Activated naive CD8-positive, alpha-beta T cell treated with anti-CD3 and anti-CD28 coated beads, Interleukin-2, amount 10 ng/mL, durations not matched to agents 7 days and 5 days (primary cell): ENCODE measurements at regions not wholly inside any gene's neighbourhood (a gene's known extent, or its start where the extent isn't known, plus 50 kb on each side); places are given as distances from the start of the nearest gene placed in this dataset.
A peak's percentile ranks its signal among the peaks of the same experiment; 100 is the strongest.

ENCODE experiments used
- ATAC-seq: fragments of 150-1000 bp; cut with Tn5 transposase; one replicate; pipeline ENCODE4 v1.10.0; 2021; ENCODE audit warnings: low read depth, moderate library complexity
- POLR2A ChIA-PET: fragments of 350-600 bp; sonication (Branson Sonifier 250); formaldehyde crosslinking; loops from one replicate; lab custom pipeline; 2021; ENCODE audit warnings: antibody characterized with exemption; lab: Charles Lee
- DNase-seq: peaks from one replicate; pipeline ENCODE4 v3.0.0; 2021
- H3K27ac Mint-ChIP-seq: one replicate; pipeline ENCODE4 v1.8.0; 2022; ENCODE audit warnings: mild to moderate bottlenecking, mixed read lengths
- H3K27me3 Mint-ChIP-seq: one replicate; pipeline ENCODE4 v1.8.0; 2022; ENCODE audit warnings: mild to moderate bottlenecking, moderate library complexity, mixed read lengths
- H3K36me3 Mint-ChIP-seq: one replicate; pipeline ENCODE4 v1.8.0; 2021; ENCODE audit warnings: mild to moderate bottlenecking, mixed read lengths
- H3K4me1 Mint-ChIP-seq: one replicate; pipeline ENCODE4 v1.8.0; 2021; ENCODE audit warnings: mixed read lengths
- H3K4me3 Mint-ChIP-seq: one replicate; pipeline ENCODE4 v1.8.0; 2022; ENCODE audit warnings: mild to moderate bottlenecking, moderate library complexity, mixed read lengths
- H3K9me3 Mint-ChIP-seq: one replicate; pipeline ENCODE4 v1.8.0; 2021; ENCODE audit warnings: mixed read lengths

DNA sequence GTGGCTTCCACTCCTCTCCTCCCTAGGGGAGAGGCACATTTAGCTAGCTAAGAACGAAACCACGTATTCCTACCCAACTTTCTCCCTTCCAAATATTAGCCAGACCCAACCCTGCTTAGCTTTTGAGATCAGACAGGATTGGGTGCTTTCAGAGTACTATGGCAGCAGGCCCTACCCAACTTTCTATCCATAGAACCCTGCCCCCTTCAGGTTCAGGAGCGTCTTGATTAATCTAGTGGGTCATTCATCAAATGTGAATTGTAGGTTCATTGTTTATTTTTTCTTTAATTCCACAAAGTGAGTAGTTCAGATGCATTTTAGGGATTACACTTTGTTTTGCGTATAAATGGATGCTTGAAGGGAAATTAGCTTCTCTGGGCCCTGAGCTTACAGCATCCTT, 188.3 kb downstream of the MIB1 start:
- Mint-ChIP-seq H3K4me1 (no peaks in the 10 kb centered on the region), H3K9me3 (no peaks in the 10 kb centered on the region), H3K27me3 (peaks cover 9% of the 10 kb centered on the region), H3K27ac (no peak overlapping the region), H3K4me3 (no peak overlapping the region), H3K36me3 (no peaks in the 10 kb centered on the region)
- no peak for ATAC-seq
- POLR2A ChIA-PET, result no interaction called here
- DNase-seq, result no peak

DNA sequence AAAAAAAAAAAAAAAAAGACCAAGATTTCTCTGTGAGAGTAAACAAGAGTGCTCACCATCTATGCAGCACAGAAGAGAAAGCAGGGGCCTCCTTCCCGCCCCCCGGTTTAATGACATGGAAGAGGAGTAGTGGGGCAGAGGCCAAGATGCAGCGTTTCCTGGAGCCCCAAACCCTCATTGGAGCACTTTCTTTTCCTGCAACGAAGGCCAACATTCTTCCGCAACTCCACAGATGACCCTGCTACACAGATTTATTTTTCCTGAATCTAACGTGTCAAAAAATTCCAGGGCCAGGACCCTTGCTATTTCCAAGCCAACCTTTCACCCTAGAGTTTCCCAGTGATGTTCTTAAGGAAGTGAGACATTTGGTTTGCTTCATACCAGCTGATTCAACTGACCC, 189.6 kb downstream of the MIB1 start:
- DNase-seq (no peak), ATAC-seq (no peak)
- Mint-ChIP-seq H3K4me1 (no peaks in the 10 kb centered on the region), H3K4me3 (no peak overlapping the region), H3K27me3 (peaks cover 4% of the 10 kb centered on the region), H3K36me3 (no peaks in the 10 kb centered on the region), H3K27ac (no peak overlapping the region), H3K9me3 (no peaks in the 10 kb centered on the region)
- POLR2A ChIA-PET, result no interaction called here

DNA sequence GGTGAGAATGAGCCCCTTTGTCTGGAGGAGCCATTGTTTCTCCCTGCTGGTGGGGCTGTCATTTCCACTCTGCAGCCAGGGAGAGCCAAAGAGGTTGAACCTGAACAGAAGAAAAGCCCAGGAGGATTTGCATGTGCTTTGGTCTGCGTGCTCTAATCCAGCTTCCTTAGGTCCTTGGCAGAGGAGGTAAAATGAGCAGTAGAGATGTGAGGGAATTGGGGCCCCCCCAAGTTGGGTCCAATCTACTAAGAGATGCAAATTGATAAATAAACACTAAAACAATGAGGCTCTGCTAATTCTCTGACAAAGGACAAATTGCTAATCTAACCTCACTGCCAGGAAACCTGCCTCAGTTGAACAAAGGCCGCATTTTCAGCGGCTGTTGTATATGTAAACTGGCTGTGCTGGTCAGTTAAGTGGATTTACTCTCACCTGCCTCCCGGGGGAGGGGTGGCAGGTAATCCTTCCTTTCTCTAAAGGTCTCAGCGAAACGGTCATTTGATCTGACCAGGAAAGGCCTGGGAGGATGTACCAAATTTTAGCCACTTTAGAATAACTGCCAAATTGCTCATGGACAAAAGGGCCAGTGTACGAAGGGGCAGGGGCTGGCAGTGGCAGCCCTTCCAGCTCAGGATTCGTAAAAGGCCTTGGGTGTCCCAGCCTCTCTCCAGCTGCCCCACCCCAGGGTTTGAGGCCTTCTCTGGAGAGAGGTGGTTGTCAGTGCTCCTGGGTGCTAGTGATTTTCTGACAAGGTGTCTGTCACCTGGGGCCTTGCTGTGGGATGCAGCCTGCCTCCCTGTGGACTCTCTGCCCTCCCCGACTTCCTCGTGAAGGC, 193.6 kb downstream of the MIB1 start:
- POLR2A ChIA-PET, result no interaction called here
- no peak for DNase-seq
- Mint-ChIP-seq H3K36me3 (no peaks in the 10 kb centered on the region), H3K27me3 (peaks cover 3% of the 10 kb centered on the region), H3K4me1 (no peaks in the 10 kb centered on the region), H3K4me3 (no peak overlapping the region), H3K27ac (no peak overlapping the region), H3K9me3 (no peaks in the 10 kb centered on the region)
- ATAC-seq, result no peak

DNA sequence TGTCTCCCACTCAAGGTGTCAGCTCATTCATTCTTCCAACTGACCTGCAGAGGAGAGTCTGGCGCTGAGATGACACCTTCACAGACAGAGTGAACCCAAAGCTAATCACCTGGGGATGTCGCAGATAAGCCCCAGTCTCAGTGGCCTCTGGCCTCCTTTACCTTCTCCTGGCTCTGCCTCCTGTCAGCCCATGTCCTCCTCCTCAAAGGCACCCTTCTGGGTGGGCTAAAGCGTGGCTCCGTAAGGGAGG, 194.1 kb downstream of the MIB1 start:
- no peak overlapping the region for H3K4me3 Mint-ChIP-seq
- peaks cover 5% of the 10 kb centered on the region for H3K27me3 Mint-ChIP-seq
- DNase-seq, result no peak
- POLR2A ChIA-PET, result no interaction called here
- H3K9me3 Mint-ChIP-seq, result no peaks in the 10 kb centered on the region
- H3K27ac Mint-ChIP-seq, result no peak overlapping the region
- ATAC-seq, result no peak
- no peaks in the 10 kb centered on the region for H3K4me1 Mint-ChIP-seq
- H3K36me3 Mint-ChIP-seq, result no peaks in the 10 kb centered on the region

DNA sequence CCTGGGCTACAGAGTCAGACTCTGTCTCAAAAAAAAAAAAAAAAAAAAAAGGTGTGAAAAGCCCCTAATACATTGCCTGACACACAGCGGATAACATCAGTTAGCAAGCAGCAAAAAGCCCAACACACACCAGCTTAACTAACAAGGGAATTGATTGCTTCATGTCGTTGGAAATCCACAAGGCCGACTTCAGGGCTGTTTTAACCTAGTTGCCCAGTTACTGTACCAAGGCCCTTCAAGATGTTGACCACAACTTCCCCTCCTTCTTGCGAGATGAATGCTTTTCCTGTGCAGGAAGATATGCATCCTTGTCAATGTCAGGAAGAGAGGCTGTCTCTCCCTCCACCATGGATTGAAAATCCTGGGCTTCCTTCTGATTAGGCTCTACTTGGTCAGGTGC, 202.9 kb downstream of the MIB1 start:
- ATAC-seq (no peak), DNase-seq (no peak)
- POLR2A ChIA-PET, result no interaction called here
- H3K27ac Mint-ChIP-seq, result no peak overlapping the region
- H3K9me3 Mint-ChIP-seq, result no peaks in the 10 kb centered on the region
- H3K4me1 Mint-ChIP-seq, result no peaks in the 10 kb centered on the region
- peaks cover 1% of the 10 kb centered on the region for H3K27me3 Mint-ChIP-seq
- no peak overlapping the region for H3K4me3 Mint-ChIP-seq
- no peaks in the 10 kb centered on the region for H3K36me3 Mint-ChIP-seq

DNA sequence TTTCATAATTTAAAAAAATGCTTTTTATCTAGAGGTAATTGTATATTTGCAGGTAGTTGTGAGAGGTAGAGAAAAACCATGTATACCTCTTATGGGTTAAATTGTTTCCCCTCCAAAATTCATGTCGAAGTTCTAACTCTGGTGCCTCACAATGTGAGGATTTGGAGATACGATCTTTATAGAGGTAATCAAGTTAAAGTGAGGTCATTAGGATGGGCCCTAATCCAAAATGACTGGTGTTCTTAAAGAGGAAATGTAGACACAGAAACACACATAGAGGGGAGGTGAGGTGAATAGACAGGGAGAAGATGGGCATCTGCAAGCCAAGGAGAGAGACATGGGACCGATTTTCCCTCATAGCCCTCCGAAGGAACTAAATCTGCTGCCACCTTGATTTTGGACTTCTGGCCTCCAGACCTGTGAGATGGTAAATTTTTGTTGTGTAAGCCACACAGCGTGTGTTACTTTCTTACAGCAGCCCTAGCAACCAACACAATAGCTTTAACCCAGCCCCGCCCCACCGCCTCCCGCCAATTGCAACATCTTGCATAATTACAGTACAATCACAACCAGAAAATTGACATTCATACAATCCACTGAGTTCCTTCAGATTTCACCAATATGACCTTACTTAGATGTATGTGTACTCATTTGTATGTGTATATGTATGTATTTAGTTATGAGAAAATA, 208.9 kb downstream of the MIB1 start:
- Mint-ChIP-seq H3K27ac (no peak overlapping the region), H3K36me3 (no peaks in the 10 kb centered on the region), H3K9me3 (no peaks in the 10 kb centered on the region), H3K4me3 (no peak overlapping the region), H3K27me3 (peaks cover 18% of the 10 kb centered on the region), H3K4me1 (no peaks in the 10 kb centered on the region)
- ATAC-seq (no peak), DNase-seq (no peak)
- POLR2A ChIA-PET, result no interaction called here

DNA sequence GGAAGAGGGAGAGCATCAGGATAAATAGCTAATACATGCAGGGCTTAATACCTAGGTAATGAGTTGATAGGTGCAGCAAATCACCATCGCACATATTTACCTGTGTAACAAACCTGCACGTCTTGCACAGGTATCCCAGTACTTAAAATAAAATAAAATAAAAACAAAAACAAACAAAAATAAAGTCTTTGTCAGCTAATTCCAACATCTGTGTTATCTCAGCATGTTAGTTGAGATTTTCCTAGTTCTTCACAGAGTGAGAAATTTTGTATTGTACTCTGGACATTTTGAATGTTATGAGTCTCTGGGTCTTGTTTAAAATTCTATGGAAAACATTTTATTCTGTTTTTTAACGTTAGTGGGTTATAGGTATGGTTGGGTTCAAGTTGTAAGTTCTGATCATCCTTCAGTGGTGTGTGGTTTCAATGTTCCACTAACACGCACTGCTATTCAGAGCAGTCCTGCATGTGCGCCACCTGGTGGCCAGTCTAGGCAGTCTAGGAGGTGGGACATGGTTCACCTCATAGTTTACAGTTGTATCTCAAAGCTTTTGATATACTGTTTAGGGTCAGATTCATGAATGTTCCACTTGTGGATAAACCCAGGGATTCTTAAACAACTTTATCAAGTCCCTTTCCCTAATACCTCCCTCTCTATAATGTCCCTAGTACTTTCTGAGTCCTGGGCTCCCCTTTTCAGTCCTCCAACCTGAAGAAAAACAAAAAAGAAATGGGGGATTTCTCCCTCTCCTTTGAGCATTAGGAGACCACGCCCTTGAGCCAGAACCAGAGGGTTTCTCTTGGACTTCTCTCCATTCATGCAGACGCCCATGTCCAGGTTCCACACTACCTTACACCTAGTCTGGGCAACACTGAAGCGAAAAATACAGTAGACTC, 213.4 kb upstream of the GATA6 start:
- Mint-ChIP-seq H3K27ac (no peak overlapping the region), H3K36me3 (no peaks in the 10 kb centered on the region), H3K4me3 (no peak overlapping the region), H3K9me3 (no peaks in the 10 kb centered on the region), H3K27me3 (peaks cover 24% of the 10 kb centered on the region), H3K4me1 (peaks cover 2% of the 10 kb centered on the region)
- POLR2A ChIA-PET, result no interaction called here
- peak; percentile 90 for ATAC-seq
- peak; percentile 79 for DNase-seq

DNA sequence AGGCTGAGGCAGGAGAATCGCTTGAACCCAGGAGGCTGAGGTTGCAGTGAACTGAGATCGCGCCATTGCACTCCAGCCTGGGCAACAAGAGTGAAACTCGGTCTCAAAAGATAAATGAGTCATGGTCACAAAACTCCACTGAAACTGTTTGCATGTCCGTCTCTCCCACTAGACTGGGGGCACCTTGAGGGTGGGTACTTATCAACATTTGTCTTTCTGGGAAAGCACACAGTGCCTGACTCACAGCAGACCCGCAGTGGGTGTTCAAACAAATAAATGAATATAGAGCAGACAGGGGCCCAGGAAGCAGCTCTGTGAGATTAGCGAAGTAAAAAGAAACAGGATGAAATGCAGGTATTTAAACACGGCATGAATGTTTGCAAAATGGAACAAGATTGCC, 211.1 kb upstream of the GATA6 start:
- ATAC-seq (no peak), DNase-seq (no peak)
- no peaks in the 10 kb centered on the region for H3K9me3 Mint-ChIP-seq
- no peaks in the 10 kb centered on the region for H3K36me3 Mint-ChIP-seq
- POLR2A ChIA-PET, result no interaction called here
- H3K27me3 Mint-ChIP-seq, result peaks cover 19% of the 10 kb centered on the region
- no peak overlapping the region for H3K4me3 Mint-ChIP-seq
- H3K27ac Mint-ChIP-seq, result no peak overlapping the region
- H3K4me1 Mint-ChIP-seq, result peaks cover 2% of the 10 kb centered on the region

DNA sequence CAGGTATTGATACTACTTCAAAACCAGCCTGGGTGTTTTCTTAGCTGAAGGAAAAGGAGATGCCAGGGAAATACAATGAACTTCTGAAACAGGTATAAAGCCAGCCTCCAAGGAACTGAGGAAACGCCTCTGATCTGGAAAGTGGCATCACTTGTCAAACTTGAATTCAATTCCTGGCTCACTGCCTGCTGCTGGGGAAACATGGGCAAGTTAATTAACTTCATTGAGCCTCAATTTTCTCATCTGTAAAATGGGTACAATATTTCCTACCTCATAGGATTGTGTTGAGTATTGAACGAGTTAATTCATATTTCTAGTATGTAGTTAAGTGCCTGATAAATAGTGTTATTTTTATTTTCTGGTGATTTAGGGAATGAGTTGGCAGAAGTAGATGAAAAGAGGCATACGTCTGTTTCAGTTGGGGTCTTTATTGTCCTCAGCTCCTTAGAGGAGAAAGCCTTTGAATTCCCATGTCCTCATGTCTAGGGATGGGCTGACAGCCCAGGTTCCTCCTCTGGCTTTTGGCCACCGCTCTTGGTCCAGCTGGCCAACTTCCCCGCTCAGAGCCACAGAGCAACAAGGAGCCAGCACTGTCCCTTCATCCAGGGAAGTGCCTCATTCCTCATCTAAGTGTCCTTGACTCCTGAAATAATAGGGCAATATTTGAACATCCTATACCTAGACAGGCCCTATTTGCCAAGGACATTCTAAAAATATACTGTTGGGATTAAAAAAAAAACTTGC, 210.5 kb upstream of the GATA6 start:
- no peak for DNase-seq
- Mint-ChIP-seq H3K36me3 (no peaks in the 10 kb centered on the region), H3K27me3 (peaks cover 18% of the 10 kb centered on the region), H3K9me3 (no peaks in the 10 kb centered on the region), H3K4me1 (peaks cover 2% of the 10 kb centered on the region), H3K27ac (no peak overlapping the region), H3K4me3 (no peak overlapping the region)
- POLR2A ChIA-PET, result no interaction called here
- ATAC-seq, result no peak

DNA sequence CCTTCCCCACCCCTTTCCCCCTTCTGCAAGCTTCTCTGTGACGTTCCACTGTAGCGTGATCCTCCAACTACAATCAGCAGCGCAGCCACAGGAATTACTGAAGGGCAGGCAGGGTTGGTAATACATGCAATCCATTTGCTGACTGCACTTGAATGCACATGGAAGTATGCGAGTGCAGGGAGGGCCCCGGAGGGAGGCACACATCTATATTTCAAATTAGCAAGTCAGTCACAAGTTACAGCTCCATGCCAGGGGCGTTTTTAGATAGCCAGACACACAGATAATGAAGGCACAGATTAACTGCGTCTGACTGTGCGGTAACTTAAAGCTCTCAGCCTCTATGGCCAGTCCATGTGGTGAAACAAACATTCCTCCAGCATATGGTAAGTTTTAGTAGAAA, 209.2 kb upstream of the GATA6 start:
- no peak overlapping the region for H3K4me3 Mint-ChIP-seq
- peaks cover 2% of the 10 kb centered on the region for H3K4me1 Mint-ChIP-seq
- no peak for ATAC-seq

DNA sequence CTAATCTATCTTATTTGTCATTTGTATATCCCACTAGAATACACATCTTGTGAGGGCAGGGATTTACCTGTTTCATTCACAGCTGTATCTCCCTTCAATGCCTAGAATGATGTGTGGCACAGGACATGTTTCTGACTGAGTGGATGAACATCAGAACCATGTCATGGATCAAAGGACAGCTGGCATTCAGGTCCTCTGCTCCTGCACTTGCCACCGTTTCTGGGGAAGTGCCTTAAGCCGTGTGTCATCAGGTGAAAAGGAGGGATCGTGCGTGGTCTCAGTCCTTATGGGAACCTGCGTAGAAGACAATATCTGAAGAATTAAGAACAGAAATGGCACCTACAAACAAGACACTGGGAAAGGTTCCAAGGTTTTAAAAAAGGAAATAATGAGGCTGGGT, 206.1 kb upstream of the GATA6 start:
- ATAC-seq, result no peak
- peaks cover under 1% of the 10 kb centered on the region for H3K27me3 Mint-ChIP-seq

More for the DNA sequence above, 209.2 kb upstream of the GATA6 start:
- Mint-ChIP-seq H3K27ac (no peak overlapping the region), H3K27me3 (peaks cover 8% of the 10 kb centered on the region), H3K9me3 (no peaks in the 10 kb centered on the region), H3K36me3 (no peaks in the 10 kb centered on the region)
- no peak for DNase-seq
- POLR2A ChIA-PET, result no interaction called here

DNA sequence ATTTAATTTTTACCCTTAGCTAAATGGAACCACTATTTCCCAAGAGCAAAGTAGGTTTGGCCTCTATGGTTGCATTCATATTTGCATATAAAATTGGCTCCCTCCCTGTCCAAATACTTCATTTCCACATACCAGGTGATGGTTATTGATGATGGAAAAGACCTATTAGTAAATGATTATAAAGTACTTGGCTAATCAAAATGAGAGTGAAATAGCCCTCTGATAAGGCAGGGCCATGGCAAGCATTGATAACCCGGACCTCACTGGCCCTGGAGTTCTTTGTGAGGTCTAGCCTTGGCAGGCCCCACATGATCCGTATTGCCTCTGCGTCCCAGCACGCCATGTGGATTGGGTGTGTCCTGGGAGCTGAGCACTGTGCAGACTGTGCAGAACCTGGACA, 201.1 kb upstream of the GATA6 start:
- POLR2A ChIA-PET, result no interaction called here
- ATAC-seq (no peak), DNase-seq (no peak)
- peaks cover 2% of the 10 kb centered on the region for H3K27me3 Mint-ChIP-seq
- no peak overlapping the region for H3K27ac Mint-ChIP-seq
- H3K9me3 Mint-ChIP-seq, result no peaks in the 10 kb centered on the region
- no peaks in the 10 kb centered on the region for H3K4me1 Mint-ChIP-seq
- H3K36me3 Mint-ChIP-seq, result no peaks in the 10 kb centered on the region
- no peak overlapping the region for H3K4me3 Mint-ChIP-seq

More for the DNA sequence above, 206.1 kb upstream of the GATA6 start:
- Mint-ChIP-seq H3K36me3 (no peaks in the 10 kb centered on the region), H3K4me3 (no peak overlapping the region), H3K27ac (no peak overlapping the region), H3K9me3 (no peaks in the 10 kb centered on the region), H3K4me1 (no peaks in the 10 kb centered on the region)
- no peak for DNase-seq
- POLR2A ChIA-PET, result no interaction called here

DNA sequence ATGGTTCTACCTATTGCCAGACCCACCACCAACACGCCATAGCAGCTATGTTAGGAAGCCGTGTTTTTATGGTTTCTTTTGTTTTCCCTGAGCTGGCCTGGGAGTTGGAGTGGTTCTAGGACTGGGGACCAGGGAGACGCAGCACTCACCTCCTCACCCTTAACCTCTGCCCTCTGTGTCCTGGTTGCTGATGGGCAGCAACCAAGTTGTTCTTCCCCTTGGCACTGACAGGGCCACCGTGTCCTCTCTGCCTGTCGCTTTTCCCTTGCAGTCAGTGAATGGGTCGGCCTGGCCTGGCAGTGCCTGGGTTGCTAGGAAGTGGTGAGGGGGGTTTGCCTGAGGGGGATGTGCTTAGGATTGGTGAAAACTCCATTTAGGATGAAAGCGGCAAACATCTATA, 197.1 kb upstream of the GATA6 start:
- Mint-ChIP-seq H3K4me1 (no peaks in the 10 kb centered on the region), H3K27me3 (peaks cover 2% of the 10 kb centered on the region), H3K9me3 (no peaks in the 10 kb centered on the region), H3K36me3 (no peaks in the 10 kb centered on the region), H3K4me3 (no peak overlapping the region), H3K27ac (no peak overlapping the region)
- POLR2A ChIA-PET, result no interaction called here
- ATAC-seq, result no peak
- DNase-seq, result no peak
